Tibial nerve (tissue), 4 donors: ENCODE measurements at regions not wholly inside any gene's neighbourhood (a gene's known extent, or its start where the extent isn't known, plus 50 kb on each side); places are given as distances from the start of the nearest gene placed in this dataset.

Experiments used
- DNase-seq, 2 donors: peaks; one replicate each; pipeline ENCODE4 v3.0.0-alpha.2; 2019; ENCODE audit warnings: low spot score in 2 of 2
- H3K27ac ChIP-seq, 4 donors: fragments of 200-600 bp; sonication (generic) in 3 of 4; one replicate each; pipeline ENCODE4 v1.5.1; 2017 to 2019; ENCODE audit warnings: mild to moderate bottlenecking in 1 of 4
- H3K27me3 ChIP-seq, 2 donors: fragments of 200-600 bp; sonication (generic) in 1 of 2; one replicate each; pipeline versions ENCODE4 v1.5.1 to v1.6.0; 2017 to 2019
- H3K36me3 ChIP-seq, 3 donors: fragments of 200-600 bp; sonication (generic); one replicate each; pipeline ENCODE4 v1.5.1; 2018 to 2019
- H3K4me1 ChIP-seq, 4 donors: fragments of 200-600 bp; sonication (generic) in 3 of 4; one replicate each; pipeline ENCODE4 v1.5.1; 2017 to 2019
- H3K4me3 ChIP-seq, 4 donors: fragments of 200-600 bp; sonication (generic) in 3 of 4; one replicate each; pipeline ENCODE4 v1.5.1; 2017 to 2019; ENCODE audit warnings: mild to moderate bottlenecking in 1 of 4, moderate library complexity in 1 of 4
- H3K9me3 ChIP-seq, 4 donors: fragments of 200-600 bp; sonication (generic) in 3 of 4; one replicate each; pipeline ENCODE4 v1.5.1; 2017 to 2019
- CTCF ChIP-seq, 5 experiments: fragments of 200-600 bp in 3 of 5; fragments of 450-650 bp in 2 of 5; sonication (generic) in 3 of 5; IDR thresholded peaks; one replicate each; pipeline ENCODE4 v1.5.1; 2016 to 2019; ENCODE audit warnings: antibody characterized with exemption in 5 of 5, mild to moderate bottlenecking in 3 of 5, moderate library complexity in 2 of 5
- EP300 ChIP-seq, 2 donors: sonication (generic); formaldehyde crosslinking; IDR thresholded peaks; one replicate each; pipeline ENCODE4 v1.6.1; 2017; ENCODE audit warnings: antibody characterized with exemption in 2 of 2, mild to moderate bottlenecking in 1 of 2
- POLR2A ChIP-seq, 2 donors: fragments of 450-650 bp; IDR thresholded peaks; one replicate each; pipeline ENCODE4 v1.6.1; 2017; ENCODE audit warnings: antibody characterized with exemption in 2 of 2, mild to moderate bottlenecking in 2 of 2, moderate library complexity in 2 of 2
- WGBS, 2 donors: methylation state at CpG; one replicate each; pipeline ENCODE4 v1.1.5; 2018; 5-methylcytosine and 5-hydroxymethylcytosine counted together

- no peak for DNase-seq
- H3K36me3 ChIP-seq = no peaks in the 10 kb centered on the region
- no peak overlapping the region for H3K27ac ChIP-seq
- TF ChIP-seq POLR2A (IDR thresholded peaks at IDR 0.05) (no peak), EP300 (IDR thresholded peaks at IDR 0.05) (no peak), CTCF (IDR thresholded peaks at IDR 0.05) (no peak)
- WGBS, 2 donors = 50% methylated on average over 2 of the region's 2 CpGs
- peaks cover 0 to 10% (median 0%) of the 10 kb centered on the region in 4 donors for H3K4me1 ChIP-seq
- H3K4me3 ChIP-seq = no peak overlapping the region
- H3K27me3 ChIP-seq = no peaks in the 10 kb centered on the region
- H3K9me3 ChIP-seq = no peaks in the 10 kb centered on the region
Observed at GRCh38 chr6:14361297-14361696, 243.7 kb downstream of the CD83 start.

- H3K4me1 ChIP-seq = peaks cover 0 to 10% (median 0%) of the 10 kb centered on the region in 4 donors
- H3K36me3 ChIP-seq = no peaks in the 10 kb centered on the region
- 67 to 73% methylated on average over 5 of the region's 5 CpGs for WGBS, 2 donors
- H3K9me3 ChIP-seq = no peaks in the 10 kb centered on the region
- H3K4me3 ChIP-seq = no peak overlapping the region
- H3K27me3 ChIP-seq = no peaks in the 10 kb centered on the region
- DNase-seq = no peak
- no peak overlapping the region for H3K27ac ChIP-seq
- no peak for TF ChIP-seq POLR2A (IDR thresholded peaks at IDR 0.05)
- TF ChIP-seq EP300 (IDR thresholded peaks at IDR 0.05) = no peak
- no peak for TF ChIP-seq CTCF (IDR thresholded peaks at IDR 0.05)
Observed at GRCh38 chr6:14361956-14362587, 244.5 kb downstream of the CD83 start.

- Histone ChIP-seq H3K36me3 (no peaks in the 10 kb centered on the region), H3K4me3 (no peak overlapping the region), H3K9me3 (no peaks in the 10 kb centered on the region), H3K27me3 (no peaks in the 10 kb centered on the region), H3K4me1 (peaks cover 0 to 10% (median 0%) of the 10 kb centered on the region in 4 donors), H3K27ac (no peak overlapping the region)
- no peak for DNase-seq
- TF ChIP-seq CTCF (IDR thresholded peaks at IDR 0.05) (no peak), POLR2A (IDR thresholded peaks at IDR 0.05) (no peak), EP300 (IDR thresholded peaks at IDR 0.05) (no peak)
- WGBS, 2 donors = 94 to 95% methylated on average over 5 of the region's 5 CpGs
Observed at GRCh38 chr6:14364370-14364769, 246.8 kb downstream of the CD83 start.

- 97 to 100% methylated on average over 1 of the region's 1 CpG for WGBS, 2 donors
- Histone ChIP-seq H3K4me1 (peaks cover 0 to 10% (median 0%) of the 10 kb centered on the region in 4 donors), H3K27me3 (no peaks in the 10 kb centered on the region), H3K9me3 (no peaks in the 10 kb centered on the region), H3K36me3 (no peaks in the 10 kb centered on the region), H3K4me3 (no peak overlapping the region), H3K27ac (no peak overlapping the region)
- DNase-seq = no peak
- TF ChIP-seq POLR2A (IDR thresholded peaks at IDR 0.05) = no peak
- TF ChIP-seq CTCF (IDR thresholded peaks at IDR 0.05) = no peak
- no peak for TF ChIP-seq EP300 (IDR thresholded peaks at IDR 0.05)
Observed at GRCh38 chr6:14365393-14365792, 247.8 kb downstream of the CD83 start.

GRCh38 chr6:14366315-14366714 lies 248.7 kb downstream of the CD83 start:
- Histone ChIP-seq H3K4me3 (no peak overlapping the region), H3K9me3 (no peaks in the 10 kb centered on the region), H3K27me3 (no peaks in the 10 kb centered on the region), H3K36me3 (no peaks in the 10 kb centered on the region), H3K27ac (no peak overlapping the region), H3K4me1 (peaks cover 0 to 5% (median 0%) of the 10 kb centered on the region in 4 donors)
- no peak for TF ChIP-seq POLR2A (IDR thresholded peaks at IDR 0.05)
- no peak for TF ChIP-seq EP300 (IDR thresholded peaks at IDR 0.05)
- no peak for TF ChIP-seq CTCF (IDR thresholded peaks at IDR 0.05)
- 97 to 98% methylated on average over 4 of the region's 4 CpGs for WGBS, 2 donors
- no peak for DNase-seq
